CD1c-positive myeloid dendritic cell (primary cell): ENCODE measurements at regions not wholly inside any gene's neighbourhood (a gene's known extent, or its start where the extent isn't known, plus 50 kb on each side); places are given as distances from the start of the nearest gene placed in this dataset.
"Not testable (repeated sequence)": the region's sequence is repeated elsewhere in the genome, so short reads cannot be mapped to it uniquely, and the experiment has no call there.

Experiments
- DNase-seq: peaks from one replicate; pipeline ENCODE4 v3.0.0-alpha.2; 2016; ENCODE audit errors: extremely low spot score

GRCh38 chr9:135378751-135379150, 100.8 kb upstream of the PPP1R26 start:
- no peak for DNase-seq

- no peak for DNase-seq
These were observed 99.9 kb upstream of the PPP1R26 start for GRCh38 chr9:135379540-135380267.

- DNase-seq, result no peak
These were observed 99.1 kb upstream of the PPP1R26 start for GRCh38 chr9:135380311-135380960.

- no peak for DNase-seq
These were observed 97.7 kb upstream of the PPP1R26 start for GRCh38 chr9:135381762-135382310.

GRCh38 chr9:135384226-135384625, 95.4 kb upstream of the PPP1R26 start:
- DNase-seq, result no peak

- not testable (repeated sequence) for DNase-seq
These were observed 94.7 kb upstream of the PPP1R26 start for GRCh38 chr9:135384815-135385405.

- no peak for DNase-seq
These were observed 93.8 kb upstream of the PPP1R26 start for GRCh38 chr9:135385793-135386192.

- DNase-seq, result no peak
These were observed 91.6 kb upstream of the PPP1R26 start for GRCh38 chr9:135387976-135388375.

GRCh38 chr9:135388530-135388929, 91.1 kb upstream of the PPP1R26 start:
- no peak for DNase-seq

- no peak for DNase-seq
These were observed 87.8 kb upstream of the PPP1R26 start for GRCh38 chr9:135391759-135392158.

- DNase-seq, result no peak
These were observed 87.1 kb upstream of the PPP1R26 start for GRCh38 chr9:135392511-135392910.

- DNase-seq, result no peak
These were observed 85.5 kb upstream of the PPP1R26 start for GRCh38 chr9:135394131-135394530.

GRCh38 chr9:135394699-135395645, 84.6 kb upstream of the PPP1R26 start:
- DNase-seq, result no peak

- no peak for DNase-seq
These were observed 82.4 kb upstream of the PPP1R26 start for GRCh38 chr9:135397142-135397541.

- no peak for DNase-seq
These were observed 80.5 kb upstream of the PPP1R26 start for GRCh38 chr9:135399000-135399649.

GRCh38 chr9:135400496-135400895, 79.1 kb upstream of the PPP1R26 start:
- no peak for DNase-seq

GRCh38 chr9:135401218-135401617, 78.4 kb upstream of the PPP1R26 start:
- no peak for DNase-seq

- DNase-seq, result no peak
These were observed 77.4 kb upstream of the PPP1R26 start for GRCh38 chr9:135402048-135402738.

GRCh38 chr9:135402739-135403695, 76.6 kb upstream of the PPP1R26 start:
- no peak for DNase-seq
